GM18858 (cell line): ENCODE measurements at regions not wholly inside any gene's neighbourhood (a gene's known extent, or its start where the extent isn't known, plus 50 kb on each side); places are given as distances from the start of the nearest gene placed in this dataset.
"Not testable (repeated sequence)": the region's sequence is repeated elsewhere in the genome, so short reads cannot be mapped to it uniquely, and the experiment has no call there.

ENCODE experiments used
- ATAC-seq: cut with Tn5 transposase; IDR thresholded peaks from one replicate; pipeline ENCODE4 v1.9.1; 2021; ENCODE audit not compliant: unreplicated experiment

DNA sequence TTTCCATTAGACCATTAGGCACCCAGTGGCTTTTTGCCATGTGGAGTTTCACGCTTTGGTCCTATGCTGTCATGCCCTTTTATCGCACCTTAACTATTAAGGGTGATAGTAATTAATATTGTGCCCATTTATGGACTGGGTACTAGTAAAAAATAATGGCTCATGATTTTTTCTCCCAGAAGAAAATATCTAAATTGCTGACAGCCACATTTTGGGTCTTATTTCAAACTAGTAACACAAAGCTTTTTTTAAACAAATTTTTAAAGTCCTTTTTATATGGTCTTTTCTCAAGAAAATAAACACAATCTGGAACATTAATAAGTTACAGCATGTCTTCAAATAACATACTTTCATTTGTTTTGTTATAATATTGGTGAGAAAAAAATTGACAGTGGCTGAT is 179.7 kb downstream of the ANKRD7 start:
- ATAC-seq, result no peak

DNA sequence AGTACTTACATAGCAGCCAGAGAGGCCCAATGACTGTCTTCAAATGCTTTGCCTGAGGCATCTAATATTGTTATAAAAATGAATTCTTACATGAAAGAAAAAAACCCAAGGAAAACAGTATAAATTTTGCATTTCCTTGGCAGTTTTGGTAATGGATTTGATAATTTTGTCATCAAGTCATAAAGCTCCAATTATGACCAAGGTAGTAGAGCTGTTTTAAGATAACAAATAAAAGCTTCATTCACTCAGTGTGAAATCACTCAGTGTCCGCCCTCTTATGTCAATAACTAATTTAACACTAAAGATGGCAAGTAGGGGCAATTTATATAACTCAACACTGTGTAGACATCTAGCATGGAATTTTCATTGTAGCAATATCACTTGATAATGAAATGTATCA is 193.9 kb downstream of the ANKRD7 start:
- ATAC-seq, result no peak

DNA sequence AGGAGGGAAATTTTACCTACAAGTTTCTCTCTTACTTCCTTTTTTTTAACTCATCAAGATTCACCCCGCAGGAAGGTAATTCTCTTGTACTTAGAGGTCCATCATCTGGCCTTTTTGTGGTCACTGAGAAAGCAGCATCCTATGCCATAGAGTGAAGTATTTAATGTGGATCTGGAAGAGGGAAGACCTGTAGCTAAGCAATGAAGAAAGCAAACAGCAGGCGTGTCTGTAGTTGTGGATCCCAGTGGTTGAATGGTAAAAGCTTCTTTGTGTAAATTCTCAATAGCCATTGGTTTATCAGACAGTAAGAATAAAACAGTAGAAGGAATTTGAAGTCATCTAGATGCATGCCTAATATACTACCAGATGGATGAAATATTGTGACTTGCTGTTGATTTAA is 196.4 kb downstream of the ANKRD7 start:
- no peak for ATAC-seq

DNA sequence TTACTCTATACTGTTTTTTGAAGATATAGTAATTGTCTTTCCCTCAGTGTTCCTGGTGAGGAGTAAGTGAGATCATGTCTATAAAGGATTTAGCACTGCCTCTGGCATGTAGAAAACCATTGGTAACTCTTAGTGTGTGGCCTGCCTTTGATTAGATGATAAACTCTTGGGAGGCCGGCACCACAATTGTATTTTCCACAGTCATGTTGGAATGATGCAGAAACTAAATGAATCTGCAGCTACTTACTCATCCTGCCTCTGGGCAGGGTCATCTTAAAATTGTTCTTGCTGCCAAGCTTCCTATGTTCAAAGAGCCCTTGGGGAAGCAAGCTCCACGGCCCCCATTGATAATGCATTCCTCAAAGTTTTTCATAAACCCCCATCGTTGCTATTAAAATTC is 204.6 kb downstream of the ANKRD7 start:
- ATAC-seq, result no peak

- ATAC-seq, result no peak
Observed at GRCh38 chr7:118436663-118437062, 212.2 kb downstream of the ANKRD7 start.

DNA sequence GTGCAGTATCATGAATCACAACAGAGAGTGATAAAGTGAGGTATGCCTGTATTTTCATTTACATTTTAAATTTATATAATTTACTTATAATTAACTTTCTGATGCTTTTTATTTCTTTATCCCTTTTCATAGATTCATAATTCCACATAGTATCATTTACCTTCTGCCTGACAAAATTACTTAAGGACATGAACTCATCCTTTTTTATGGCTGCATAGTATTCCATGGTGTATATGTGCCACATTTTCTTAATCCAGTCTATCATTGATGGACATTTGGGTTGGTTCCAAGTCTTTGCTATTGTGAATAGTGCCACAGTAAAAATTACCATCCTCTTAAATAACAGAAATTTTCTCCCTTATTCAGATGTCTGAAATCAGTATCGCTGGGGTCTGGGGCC is 224.5 kb downstream of the ANKRD7 start:
- ATAC-seq, result not testable (repeated sequence)

DNA sequence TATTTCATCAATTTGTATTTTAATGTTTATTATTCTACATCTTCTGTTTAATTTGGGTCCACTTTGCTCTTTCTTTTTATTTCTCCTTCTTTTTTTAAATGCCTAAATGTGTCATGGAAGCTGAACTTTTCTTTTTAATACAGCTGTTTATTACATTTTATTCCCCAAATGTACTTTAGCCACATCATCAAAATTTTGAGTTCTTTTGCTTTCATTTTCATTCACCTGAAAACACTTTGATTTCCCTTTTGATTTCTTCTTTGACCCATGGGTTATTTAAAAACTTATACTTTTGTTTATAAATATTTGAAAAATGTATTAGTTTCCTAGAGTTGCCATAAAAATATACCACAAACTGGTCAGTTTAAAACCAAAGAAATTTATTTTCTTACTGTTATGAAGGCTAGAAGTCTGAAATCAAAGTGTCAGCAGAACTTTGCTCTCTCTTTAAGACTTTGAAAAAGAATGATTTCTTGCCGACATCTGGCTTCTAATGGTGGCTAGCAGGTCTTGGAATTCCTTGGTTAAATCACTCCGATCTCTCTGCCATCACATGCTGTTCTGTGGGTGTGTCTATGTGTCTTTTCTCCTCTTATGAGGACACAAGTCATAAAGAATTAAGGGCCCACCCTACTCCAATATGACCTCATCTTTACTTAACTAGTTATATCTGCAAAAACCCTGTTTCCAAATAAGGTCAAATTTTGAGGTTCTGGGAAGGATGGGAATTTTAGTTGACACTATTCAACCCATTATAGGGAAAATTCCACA is 225.5 kb downstream of the ANKRD7 start:
- ATAC-seq, result no peak

GRCh38 chr7:118452128-118452527 is 227.6 kb downstream of the ANKRD7 start:
- ATAC-seq, result no peak

GRCh38 chr7:118467381-118467780 is 242.9 kb downstream of the ANKRD7 start:
- ATAC-seq, result no peak

GRCh38 chr7:118472581-118472980 is 248.1 kb downstream of the ANKRD7 start:
- ATAC-seq, result no peak

- ATAC-seq, result no peak
Observed at GRCh38 chr7:118473271-118473670, 248.8 kb downstream of the ANKRD7 start.

GRCh38 chr7:118476036-118476435 is 251.5 kb downstream of the ANKRD7 start:
- ATAC-seq, result no peak

GRCh38 chr7:118477036-118477435 is 252.5 kb downstream of the ANKRD7 start:
- ATAC-seq, result no peak

GRCh38 chr7:118478236-118478635 is 253.7 kb downstream of the ANKRD7 start:
- no peak for ATAC-seq

DNA sequence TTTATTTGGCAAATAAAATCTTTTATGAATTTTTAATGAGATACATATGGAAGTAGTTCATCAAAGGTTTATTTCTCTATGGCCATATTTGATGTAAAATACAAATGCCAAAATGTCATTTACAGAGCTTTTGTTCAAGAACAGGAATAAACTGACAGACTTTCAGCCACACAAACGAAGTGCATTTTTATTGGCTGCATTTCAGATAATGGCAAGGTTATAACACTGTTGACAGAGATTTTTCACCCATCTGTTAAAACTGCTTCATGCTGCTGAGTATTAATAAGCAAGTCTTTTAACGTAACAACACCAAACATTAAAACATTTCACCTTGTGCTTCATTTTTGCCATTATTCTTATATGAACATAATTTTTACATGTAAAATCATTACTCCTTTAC is 254.4 kb downstream of the ANKRD7 start:
- no peak for ATAC-seq

DNA sequence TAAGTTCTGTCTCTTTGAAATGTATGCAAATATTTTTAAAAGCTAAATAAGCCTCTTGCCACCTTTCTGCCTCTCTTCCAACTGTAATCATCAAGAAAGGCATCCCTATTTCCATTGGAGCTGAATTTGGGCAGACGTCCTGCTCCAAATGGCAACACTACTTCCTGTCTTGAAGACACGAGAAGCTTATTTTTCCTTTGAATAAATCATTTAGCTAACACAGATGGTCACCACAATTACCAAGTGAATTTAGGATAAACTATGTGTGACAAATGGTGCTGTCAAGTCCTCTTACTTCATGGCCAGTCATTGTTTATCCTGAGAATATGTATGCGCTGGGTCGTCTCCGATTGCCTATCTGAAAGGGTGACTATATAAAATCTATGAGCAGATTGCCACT is 268.0 kb downstream of the ANKRD7 start:
- ATAC-seq, result no peak

DNA sequence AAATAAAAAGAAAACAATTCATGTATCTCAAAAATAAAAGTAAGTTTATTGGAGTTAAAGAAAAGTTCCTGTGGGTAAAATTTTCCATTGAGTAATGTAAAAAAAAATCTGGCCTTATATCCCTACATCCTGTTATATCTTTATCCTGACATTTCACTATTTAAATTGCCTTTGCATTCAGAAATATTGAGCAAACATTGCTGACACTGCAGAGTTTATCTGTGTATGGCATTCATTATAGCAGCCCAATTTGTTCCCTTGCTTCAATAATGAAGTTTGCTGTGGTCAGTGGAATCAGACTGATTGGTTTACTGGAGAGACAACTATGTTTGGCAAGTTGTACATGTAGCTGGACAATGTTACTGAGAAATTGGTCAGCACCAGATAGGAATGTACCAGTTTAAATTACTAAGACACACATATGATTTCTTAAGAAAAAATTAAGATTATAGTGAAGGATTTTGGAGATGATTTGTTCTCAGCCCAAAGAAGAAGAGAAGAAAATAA is 271.7 kb downstream of the ANKRD7 start:
- ATAC-seq, result no peak

DNA sequence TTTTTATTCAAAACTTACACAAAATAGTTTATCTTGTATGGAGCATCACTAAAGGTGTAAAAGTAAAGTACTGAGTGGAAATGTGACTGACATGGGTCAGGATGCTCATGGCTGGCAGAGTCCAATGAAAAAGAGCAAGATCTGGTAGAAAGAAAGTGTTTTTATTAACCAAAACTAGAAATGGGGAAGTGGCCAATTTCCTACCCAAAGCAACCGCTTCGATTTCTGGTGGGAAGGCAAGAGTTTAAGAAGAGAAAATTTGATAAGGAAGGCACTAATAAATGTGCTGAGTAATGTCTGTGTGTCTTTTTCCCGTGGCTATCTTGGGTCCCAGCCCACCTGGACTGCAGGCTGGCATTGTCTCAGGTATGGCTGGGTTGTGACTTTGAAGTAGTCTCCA is 277.7 kb downstream of the ANKRD7 start:
- no peak for ATAC-seq

DNA sequence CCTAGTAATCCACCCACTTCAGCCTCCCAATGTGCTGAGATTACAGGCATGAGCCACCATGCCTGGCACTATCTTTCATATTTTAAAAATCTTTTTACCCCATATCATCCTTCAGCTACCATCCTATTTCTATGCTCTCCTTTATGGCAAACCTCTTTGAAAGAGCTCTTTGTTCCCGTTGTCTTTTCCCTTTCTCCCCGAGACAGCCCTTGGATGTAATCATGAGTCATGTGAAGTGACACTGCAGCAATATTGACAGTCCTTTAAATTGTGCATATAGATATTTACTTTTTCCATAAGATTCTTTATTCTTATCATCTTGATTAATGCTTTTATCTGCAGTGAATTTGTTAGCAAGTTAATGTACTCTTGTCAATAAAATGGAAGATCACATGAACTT is 286.6 kb downstream of the ANKRD7 start:
- no peak for ATAC-seq

DNA sequence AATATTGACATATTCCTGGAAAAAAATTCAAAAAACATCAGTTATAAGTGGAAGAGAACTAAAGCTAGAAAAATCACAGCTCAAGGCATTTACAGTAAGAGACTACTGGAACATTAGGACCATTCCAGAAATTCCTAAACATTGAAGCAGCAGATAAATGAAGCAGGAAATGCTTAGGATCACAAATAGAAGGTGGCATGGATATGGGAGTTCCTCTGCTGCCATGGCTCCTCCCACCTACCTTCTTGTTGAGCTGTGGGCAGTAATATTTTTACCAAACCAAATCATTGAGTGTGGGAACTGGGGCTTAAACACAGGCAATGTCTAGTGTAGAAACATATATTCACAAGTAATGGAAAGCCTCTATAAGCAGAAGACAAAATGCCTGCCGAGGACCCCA is 292.8 kb downstream of the ANKRD7 start:
- no peak for ATAC-seq

GRCh38 chr7:118525020-118525419 is 300.5 kb downstream of the ANKRD7 start:
- ATAC-seq, result no peak

- no peak for ATAC-seq
Observed at GRCh38 chr7:118531566-118531965, 307.1 kb downstream of the ANKRD7 start.

GRCh38 chr7:118559207-118559606 is 334.7 kb downstream of the ANKRD7 start:
- no peak for ATAC-seq
